ENCODE measurements at regions not wholly inside any gene's neighbourhood (a gene's known extent, or its start where the extent isn't known, plus 50 kb on each side); places are given as distances from the start of the nearest gene placed in this dataset.

- no peak for TF ChIP-seq ATF3 (IDR thresholded peaks at IDR 0.05; ENCODE audit: insufficient read depth, low read depth, low read length)
- no peak for TF ChIP-seq BRCA1 (IDR thresholded peaks at IDR 0.05; ENCODE audit: low read depth, low read length)
- TF ChIP-seq, protein P1, sequence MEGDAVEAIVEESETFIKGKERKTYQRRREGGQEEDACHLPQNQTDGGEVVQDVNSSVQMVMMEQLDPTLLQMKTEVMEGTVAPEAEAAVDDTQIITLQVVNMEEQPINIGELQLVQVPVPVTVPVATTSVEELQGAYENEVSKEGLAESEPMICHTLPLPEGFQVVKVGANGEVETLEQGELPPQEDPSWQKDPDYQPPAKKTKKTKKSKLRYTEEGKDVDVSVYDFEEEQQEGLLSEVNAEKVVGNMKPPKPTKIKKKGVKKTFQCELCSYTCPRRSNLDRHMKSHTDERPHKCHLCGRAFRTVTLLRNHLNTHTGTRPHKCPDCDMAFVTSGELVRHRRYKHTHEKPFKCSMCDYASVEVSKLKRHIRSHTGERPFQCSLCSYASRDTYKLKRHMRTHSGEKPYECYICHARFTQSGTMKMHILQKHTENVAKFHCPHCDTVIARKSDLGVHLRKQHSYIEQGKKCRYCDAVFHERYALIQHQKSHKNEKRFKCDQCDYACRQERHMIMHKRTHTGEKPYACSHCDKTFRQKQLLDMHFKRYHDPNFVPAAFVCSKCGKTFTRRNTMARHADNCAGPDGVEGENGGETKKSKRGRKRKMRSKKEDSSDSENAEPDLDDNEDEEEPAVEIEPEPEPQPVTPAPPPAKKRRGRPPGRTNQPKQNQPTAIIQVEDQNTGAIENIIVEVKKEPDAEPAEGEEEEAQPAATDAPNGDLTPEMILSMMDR (IDR thresholded peaks at IDR 0.05; ENCODE audit: control extremely low read depth in 1 of 3, insufficient read depth in 1 of 3, low read depth in 1 of 3, low read length in 3 of 3), result no peak
- no peak for TF ChIP-seq POLR2A (IDR thresholded peaks at IDR 0.05; ENCODE audit: control extremely low read depth in 1 of 2, low read depth in 2 of 2, low read length in 2 of 2)
- TF ChIP-seq EZH2 (IDR thresholded peaks at IDR 0.05; ENCODE audit: low read depth, low read length, severe bottlenecking), result no peak
- no peak for TF ChIP-seq POLR2AphosphoS5 (IDR thresholded peaks at IDR 0.05; ENCODE audit: low read depth, low read length)
- no peak for TF ChIP-seq SIX5 (IDR thresholded peaks at IDR 0.05; ENCODE audit: low read depth, low read length)
- no peak for TF ChIP-seq BCL11A (IDR thresholded peaks at IDR 0.05; ENCODE audit: low read depth in 2 of 2, low read length in 2 of 2)
- TF ChIP-seq EGR1 (IDR thresholded peaks at IDR 0.05; ENCODE audit: borderline replicate concordance, low read depth, low read length), result no peak
- no peak for TF ChIP-seq ATF2 (IDR thresholded peaks at IDR 0.05; ENCODE audit: low read length)
- TF ChIP-seq NRF1 (IDR thresholded peaks at IDR 0.05; ENCODE audit: low read depth, low read length), result no peak
- no peak for TF ChIP-seq CREB1 (IDR thresholded peaks at IDR 0.05)
- no peak for TF ChIP-seq GTF2F1 (IDR thresholded peaks at IDR 0.05; ENCODE audit: borderline replicate concordance, low read depth, low read length)
These were observed 255.1 kb upstream of the FGGY start for GRCh38 chr1:59041646-59042277.

Data from H1 (cell line).